ENCODE measurements at regions not wholly inside any gene's neighbourhood (a gene's known extent, or its start where the extent isn't known, plus 50 kb on each side); places are given as distances from the start of the nearest gene placed in this dataset.
"Not testable (repeated sequence)": the region's sequence is repeated elsewhere in the genome, so short reads cannot be mapped to it uniquely, and the experiment has no call there.

- Histone ChIP-seq H3K9me2 (replicated peaks; ENCODE audit: insufficient read depth, low read length) (no peaks in the 10 kb centered on the region), H2AFZ (ENCODE audit: low read length) (no peak overlapping the region), H3K9ac (ENCODE audit: low read length) (no peak overlapping the region), H3K4me1 (ENCODE audit: low read length) (no peaks in the 10 kb centered on the region), H3K27ac (ENCODE audit: low read length) (no peak overlapping the region), H3K79me2 (ENCODE audit: low read length) (no peaks in the 10 kb centered on the region), H3K36me3 (ENCODE audit: insufficient read depth, low read length) (no peaks in the 10 kb centered on the region), H3K4me2 (ENCODE audit: low read depth, low read length, poor library complexity, severe bottlenecking) (no peak overlapping the region), H3K4me3 (ENCODE audit: low read length) (no peak overlapping the region), H4K20me1 (ENCODE audit: insufficient read depth, low read depth, low read length) (no peaks in the 10 kb centered on the region), H3K27me3 (ENCODE audit: low read length) (no peaks in the 10 kb centered on the region), H3K9me3 (ENCODE audit: low read length) (no peaks in the 10 kb centered on the region)
- DNase-seq, result no peak
Measured at GRCh38 chr2:12918138-12918834, 201.6 kb downstream of the TRIB2 start.

GRCh38 chr2:12918835-12919445 is 202.2 kb downstream of the TRIB2 start:
- H3K27me3 ChIP-seq (ENCODE audit: low read length), result no peaks in the 10 kb centered on the region
- no peak overlapping the region for H3K9ac ChIP-seq (ENCODE audit: low read length)
- no peaks in the 10 kb centered on the region for H3K79me2 ChIP-seq (ENCODE audit: low read length)
- H3K4me1 ChIP-seq (ENCODE audit: low read length), result no peaks in the 10 kb centered on the region
- no peak overlapping the region for H3K4me2 ChIP-seq (ENCODE audit: low read depth, low read length, poor library complexity, severe bottlenecking)
- H3K4me3 ChIP-seq (ENCODE audit: low read length), result no peak overlapping the region
- no peak for DNase-seq
- H3K9me3 ChIP-seq (ENCODE audit: low read length), result no peaks in the 10 kb centered on the region
- H3K9me2 ChIP-seq (replicated peaks; ENCODE audit: insufficient read depth, low read length), result no peaks in the 10 kb centered on the region
- no peaks in the 10 kb centered on the region for H4K20me1 ChIP-seq (ENCODE audit: insufficient read depth, low read depth, low read length)
- no peaks in the 10 kb centered on the region for H3K36me3 ChIP-seq (ENCODE audit: insufficient read depth, low read length)
- no peak overlapping the region for H2AFZ ChIP-seq (ENCODE audit: low read length)
- H3K27ac ChIP-seq (ENCODE audit: low read length), result no peak overlapping the region

GRCh38 chr2:12921321-12921720 is 204.6 kb downstream of the TRIB2 start:
- Histone ChIP-seq H3K36me3 (ENCODE audit: insufficient read depth, low read length) (no peaks in the 10 kb centered on the region), H3K9me3 (ENCODE audit: low read length) (no peaks in the 10 kb centered on the region)
- DNase-seq, result no peak

GRCh38 chr2:12923907-12924610 is 207.3 kb downstream of the TRIB2 start:
- no peaks in the 10 kb centered on the region for H3K4me1 ChIP-seq (ENCODE audit: low read length)
- no peaks in the 10 kb centered on the region for H3K79me2 ChIP-seq (ENCODE audit: low read length)
- DNase-seq, result no peak
- no peak overlapping the region for H3K9ac ChIP-seq (ENCODE audit: low read length)
- H3K9me3 ChIP-seq (ENCODE audit: low read length), result no peaks in the 10 kb centered on the region
- H3K27ac ChIP-seq (ENCODE audit: low read length), result no peak overlapping the region
- no peaks in the 10 kb centered on the region for H4K20me1 ChIP-seq (ENCODE audit: insufficient read depth, low read depth, low read length)
- H3K4me2 ChIP-seq (ENCODE audit: low read depth, low read length, poor library complexity, severe bottlenecking), result no peak overlapping the region
- no peak overlapping the region for H2AFZ ChIP-seq (ENCODE audit: low read length)
- H3K4me3 ChIP-seq (ENCODE audit: low read length), result no peak overlapping the region
- H3K27me3 ChIP-seq (ENCODE audit: low read length), result no peaks in the 10 kb centered on the region
- H3K36me3 ChIP-seq (ENCODE audit: insufficient read depth, low read length), result no peaks in the 10 kb centered on the region
- no peaks in the 10 kb centered on the region for H3K9me2 ChIP-seq (replicated peaks; ENCODE audit: insufficient read depth, low read length)

More at GRCh38 chr2:12921321-12921720, 204.6 kb downstream of the TRIB2 start:
- H3K4me2 ChIP-seq (ENCODE audit: low read depth, low read length, poor library complexity, severe bottlenecking), result no peak overlapping the region
- H3K79me2 ChIP-seq (ENCODE audit: low read length), result no peaks in the 10 kb centered on the region
- no peaks in the 10 kb centered on the region for H3K27me3 ChIP-seq (ENCODE audit: low read length)
- no peak overlapping the region for H3K4me3 ChIP-seq (ENCODE audit: low read length)
- H4K20me1 ChIP-seq (ENCODE audit: insufficient read depth, low read depth, low read length), result no peaks in the 10 kb centered on the region
- no peaks in the 10 kb centered on the region for H3K9me2 ChIP-seq (replicated peaks; ENCODE audit: insufficient read depth, low read length)
- no peak overlapping the region for H3K27ac ChIP-seq (ENCODE audit: low read length)
- H3K9ac ChIP-seq (ENCODE audit: low read length), result no peak overlapping the region
- H3K4me1 ChIP-seq (ENCODE audit: low read length), result no peaks in the 10 kb centered on the region
- H2AFZ ChIP-seq (ENCODE audit: low read length), result no peak overlapping the region

GRCh38 chr2:12926641-12927040 is 209.9 kb downstream of the TRIB2 start:
- not testable (repeated sequence) for H4K20me1 ChIP-seq (ENCODE audit: insufficient read depth, low read depth, low read length); DNase-seq; H2AFZ ChIP-seq (ENCODE audit: low read length); H3K4me2 ChIP-seq (ENCODE audit: low read depth, low read length, poor library complexity, severe bottlenecking); H3K9me3 ChIP-seq (ENCODE audit: low read length); H3K27me3 ChIP-seq (ENCODE audit: low read length); H3K9ac ChIP-seq (ENCODE audit: low read length); H3K4me1 ChIP-seq (ENCODE audit: low read length); H3K79me2 ChIP-seq (ENCODE audit: low read length); H3K27ac ChIP-seq (ENCODE audit: low read length); H3K4me3 ChIP-seq (ENCODE audit: low read length); H3K36me3 ChIP-seq (ENCODE audit: insufficient read depth, low read length); H3K9me2 ChIP-seq (replicated peaks; ENCODE audit: insufficient read depth, low read length)

- no peak overlapping the region for H3K4me3 ChIP-seq (ENCODE audit: low read length)
- no peak overlapping the region for H3K27ac ChIP-seq (ENCODE audit: low read length)
- no peaks in the 10 kb centered on the region for H4K20me1 ChIP-seq (ENCODE audit: insufficient read depth, low read depth, low read length)
- no peaks in the 10 kb centered on the region for H3K4me1 ChIP-seq (ENCODE audit: low read length)
- no peak overlapping the region for H3K4me2 ChIP-seq (ENCODE audit: low read depth, low read length, poor library complexity, severe bottlenecking)
- H2AFZ ChIP-seq (ENCODE audit: low read length), result no peak overlapping the region
- no peaks in the 10 kb centered on the region for H3K9me3 ChIP-seq (ENCODE audit: low read length)
- no peak for DNase-seq
- H3K9me2 ChIP-seq (replicated peaks; ENCODE audit: insufficient read depth, low read length), result no peaks in the 10 kb centered on the region
- H3K36me3 ChIP-seq (ENCODE audit: insufficient read depth, low read length), result no peaks in the 10 kb centered on the region
- no peak overlapping the region for H3K9ac ChIP-seq (ENCODE audit: low read length)
- H3K27me3 ChIP-seq (ENCODE audit: low read length), result no peaks in the 10 kb centered on the region
- H3K79me2 ChIP-seq (ENCODE audit: low read length), result no peaks in the 10 kb centered on the region
Measured at GRCh38 chr2:12928197-12928774, 211.6 kb downstream of the TRIB2 start.

GRCh38 chr2:12928775-12929401 is 212.2 kb downstream of the TRIB2 start:
- DNase-seq, result no peak
- Histone ChIP-seq H4K20me1 (ENCODE audit: insufficient read depth, low read depth, low read length) (no peaks in the 10 kb centered on the region), H3K4me3 (ENCODE audit: low read length) (no peak overlapping the region), H2AFZ (ENCODE audit: low read length) (no peak overlapping the region), H3K9me2 (replicated peaks; ENCODE audit: insufficient read depth, low read length) (no peaks in the 10 kb centered on the region), H3K9me3 (ENCODE audit: low read length) (no peaks in the 10 kb centered on the region), H3K27me3 (ENCODE audit: low read length) (no peaks in the 10 kb centered on the region), H3K79me2 (ENCODE audit: low read length) (no peaks in the 10 kb centered on the region), H3K4me2 (ENCODE audit: low read depth, low read length, poor library complexity, severe bottlenecking) (no peak overlapping the region), H3K9ac (ENCODE audit: low read length) (no peak overlapping the region), H3K4me1 (ENCODE audit: low read length) (no peaks in the 10 kb centered on the region), H3K36me3 (ENCODE audit: insufficient read depth, low read length) (no peaks in the 10 kb centered on the region), H3K27ac (ENCODE audit: low read length) (no peak overlapping the region)

- no peaks in the 10 kb centered on the region for H3K36me3 ChIP-seq (ENCODE audit: insufficient read depth, low read length)
- no peak overlapping the region for H2AFZ ChIP-seq (ENCODE audit: low read length)
- H3K9me2 ChIP-seq (replicated peaks; ENCODE audit: insufficient read depth, low read length), result no peaks in the 10 kb centered on the region
- no peak overlapping the region for H3K9ac ChIP-seq (ENCODE audit: low read length)
- no peak for DNase-seq
- 0 out of 2 replicates have a peak, but pooled peaks cover 2% of the 10 kb centered on the region for H3K27me3 ChIP-seq (ENCODE audit: low read length)
- H3K4me3 ChIP-seq (ENCODE audit: low read length), result no peak overlapping the region
- no peaks in the 10 kb centered on the region for H4K20me1 ChIP-seq (ENCODE audit: insufficient read depth, low read depth, low read length)
- no peak overlapping the region for H3K4me2 ChIP-seq (ENCODE audit: low read depth, low read length, poor library complexity, severe bottlenecking)
- H3K27ac ChIP-seq (ENCODE audit: low read length), result no peak overlapping the region
- no peaks in the 10 kb centered on the region for H3K79me2 ChIP-seq (ENCODE audit: low read length)
- no peaks in the 10 kb centered on the region for H3K9me3 ChIP-seq (ENCODE audit: low read length)
- H3K4me1 ChIP-seq (ENCODE audit: low read length), result no peaks in the 10 kb centered on the region
Measured at GRCh38 chr2:12929758-12930157, 213.0 kb downstream of the TRIB2 start.

All from Karpas-422 (cell line).